NCI-H1092 treated with DMSO at 0.1 percent for 48 hours (cell line): ENCODE measurements at regions not wholly inside any gene's neighbourhood (a gene's known extent, or its start where the extent isn't known, plus 50 kb on each side); places are given as distances from the start of the nearest gene placed in this dataset.

Experiments
- DNase-seq: peaks from one replicate; lab custom pipeline; 2025; lab: John Stamatoyannopoulos, UW

GRCh38 chr2:58959996-58960395, 718.9 kb upstream of the FANCL start:
- DNase-seq = no peak

DNA sequence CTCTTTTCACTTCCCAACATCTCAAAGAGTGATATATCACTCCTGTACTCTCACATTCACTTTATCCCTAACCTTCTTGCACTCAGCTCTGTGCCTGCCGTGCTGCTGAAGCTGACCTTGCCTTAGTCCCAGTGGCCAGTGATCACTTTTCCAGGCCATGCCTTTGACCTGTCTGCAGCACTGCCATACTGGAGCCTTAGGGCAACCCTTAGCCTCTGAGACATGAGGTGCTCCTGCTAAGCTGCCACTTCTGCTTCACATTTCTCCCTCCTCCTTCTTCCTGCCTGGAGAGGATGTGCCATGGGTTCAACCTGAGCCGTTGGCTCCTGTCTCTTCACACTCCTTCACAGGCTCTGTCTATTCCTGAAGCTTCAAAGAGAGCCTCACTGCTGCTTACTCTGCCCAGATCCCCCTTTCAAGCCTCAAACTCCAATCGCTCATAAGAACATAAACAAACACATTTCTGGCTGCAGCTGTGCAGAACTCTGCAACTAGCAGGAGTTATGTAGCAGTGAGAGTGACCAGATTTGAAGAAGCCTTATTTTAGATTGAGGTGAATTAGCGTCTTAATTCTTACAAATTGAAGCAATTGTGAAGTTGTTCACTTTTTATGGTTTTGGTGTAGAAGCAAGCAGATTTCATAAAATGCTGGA, 716.2 kb upstream of the FANCL start:
- no peak for DNase-seq

GRCh38 chr2:58954880-58955385, 713.8 kb upstream of the FANCL start:
- no peak for DNase-seq

DNA sequence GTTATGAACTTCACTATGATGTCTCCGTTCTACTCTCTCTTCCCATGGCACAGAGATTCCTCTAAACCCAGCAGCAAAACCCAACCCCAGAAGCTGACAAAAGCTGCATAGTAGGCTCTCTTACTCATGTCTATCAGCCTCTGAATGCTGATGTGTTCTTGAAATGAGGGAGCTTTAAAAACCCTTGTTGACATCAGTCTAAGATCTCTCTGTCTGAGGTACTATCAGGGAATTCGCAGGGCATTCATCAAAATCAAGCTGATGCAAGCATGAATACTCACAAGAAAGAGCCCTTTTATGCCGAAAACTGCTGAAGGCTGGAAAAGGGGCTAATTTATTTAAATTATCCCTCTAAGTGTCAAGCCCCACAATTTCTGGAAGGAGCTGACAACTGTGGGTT, 710.6 kb upstream of the FANCL start:
- DNase-seq = no peak

DNA sequence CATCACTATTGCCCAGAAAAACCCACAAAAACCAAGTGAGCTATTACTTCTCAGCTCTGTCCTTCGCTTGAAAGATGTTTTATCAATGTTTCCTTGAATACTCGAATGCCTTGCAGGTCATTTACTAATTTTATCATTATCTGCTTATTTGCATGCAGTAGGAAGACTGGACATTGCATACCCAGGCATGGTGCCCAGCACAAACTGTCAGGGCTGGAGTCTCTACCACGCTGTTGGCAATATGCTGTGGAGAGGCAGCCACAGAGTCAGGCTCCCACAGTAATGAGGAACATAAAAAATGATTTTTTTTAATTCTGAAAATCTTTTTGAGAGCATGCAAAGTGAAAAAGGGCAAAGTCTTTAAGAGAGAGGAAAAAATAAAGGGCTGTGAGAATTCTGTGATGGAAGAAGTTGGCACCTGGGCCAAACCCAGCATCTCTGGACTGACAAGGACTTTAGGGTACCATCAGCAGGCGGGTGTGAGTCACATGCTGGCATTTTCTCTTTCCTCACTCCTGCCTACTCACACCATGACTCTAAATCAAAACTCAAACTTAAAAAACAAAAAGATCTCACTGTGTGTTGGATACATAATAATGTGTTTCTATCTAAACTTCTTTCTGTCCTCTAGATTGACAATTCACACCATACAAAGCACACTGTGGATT, 709.8 kb upstream of the FANCL start:
- no peak for DNase-seq

GRCh38 chr2:58939388-58939787, 698.3 kb upstream of the FANCL start:
- no peak for DNase-seq

GRCh38 chr2:58938988-58939387, 697.9 kb upstream of the FANCL start:
- no peak for DNase-seq

- DNase-seq = no peak
These were observed 691.7 kb upstream of the FANCL start for GRCh38 chr2:58932801-58933200.

- DNase-seq = no peak
These were observed 689.4 kb upstream of the FANCL start for GRCh38 chr2:58930537-58930936.

- DNase-seq = no peak
These were observed 687.8 kb upstream of the FANCL start for GRCh38 chr2:58928973-58929372.

- DNase-seq = no peak
These were observed 687.3 kb upstream of the FANCL start for GRCh38 chr2:58928391-58928790.

- DNase-seq = no peak
These were observed 685.0 kb upstream of the FANCL start for GRCh38 chr2:58926112-58926511.

DNA sequence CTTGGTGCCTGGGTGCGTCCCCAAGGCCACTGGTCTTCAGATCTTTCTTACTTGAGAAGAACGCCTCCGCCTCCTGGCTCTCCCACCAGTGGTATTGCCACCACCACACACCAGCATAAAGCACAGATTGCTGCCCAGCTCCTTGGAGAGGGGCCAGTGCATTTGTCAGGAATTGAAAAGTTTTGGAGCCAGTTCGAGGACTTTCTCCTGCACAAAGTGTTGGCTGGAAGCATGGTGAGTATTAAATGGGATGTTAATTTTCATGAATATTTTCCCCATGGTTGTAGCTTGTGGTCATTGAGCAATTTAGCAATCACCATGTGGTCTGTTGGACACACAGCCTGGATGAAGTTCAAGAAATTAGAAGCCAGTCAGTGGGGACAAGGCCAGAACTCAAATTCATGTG, 684.6 kb upstream of the FANCL start:
- no peak for DNase-seq

GRCh38 chr2:58923869-58924268, 682.7 kb upstream of the FANCL start:
- no peak for DNase-seq

DNA sequence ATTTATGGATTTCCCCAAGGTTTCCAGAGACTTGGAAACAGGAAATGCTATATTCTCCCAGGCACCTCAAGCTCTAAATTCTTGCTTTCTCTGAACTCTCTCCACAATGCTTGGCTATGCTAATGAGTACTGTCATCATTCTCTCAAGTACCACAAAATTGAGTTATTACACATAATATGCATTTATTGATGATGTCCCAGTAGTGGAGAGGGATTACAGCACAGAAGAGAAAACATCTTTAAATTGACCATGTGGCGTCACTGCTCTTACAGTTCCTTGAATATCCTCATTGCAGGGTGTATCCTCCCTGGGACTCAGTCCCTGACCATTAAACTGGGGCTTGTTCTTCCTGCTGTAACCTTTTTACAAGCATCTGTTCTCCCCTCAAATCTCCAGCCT, 681.1 kb upstream of the FANCL start:
- DNase-seq = no peak

DNA sequence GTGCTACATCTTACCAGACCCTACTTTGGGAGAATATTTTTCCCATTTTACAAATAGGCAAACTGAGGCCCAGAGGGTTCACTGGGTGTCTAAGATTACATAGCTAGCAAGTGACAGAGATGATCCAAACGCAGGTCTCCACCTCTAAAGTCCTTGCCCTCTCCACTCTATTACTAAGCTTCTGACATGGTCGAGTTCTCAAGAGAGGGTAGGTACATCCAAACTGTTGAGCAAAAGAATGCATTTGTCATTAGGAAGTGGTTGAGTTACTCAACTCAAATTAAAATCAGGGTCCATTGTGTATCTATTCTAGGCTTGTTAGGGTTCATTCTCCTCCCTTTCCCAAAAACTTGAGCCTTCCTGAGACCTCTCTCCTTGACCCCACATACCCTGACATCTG, 680.6 kb upstream of the FANCL start:
- DNase-seq = no peak

- DNase-seq = no peak
These were observed 678.9 kb upstream of the FANCL start for GRCh38 chr2:58920001-58920400.

DNA sequence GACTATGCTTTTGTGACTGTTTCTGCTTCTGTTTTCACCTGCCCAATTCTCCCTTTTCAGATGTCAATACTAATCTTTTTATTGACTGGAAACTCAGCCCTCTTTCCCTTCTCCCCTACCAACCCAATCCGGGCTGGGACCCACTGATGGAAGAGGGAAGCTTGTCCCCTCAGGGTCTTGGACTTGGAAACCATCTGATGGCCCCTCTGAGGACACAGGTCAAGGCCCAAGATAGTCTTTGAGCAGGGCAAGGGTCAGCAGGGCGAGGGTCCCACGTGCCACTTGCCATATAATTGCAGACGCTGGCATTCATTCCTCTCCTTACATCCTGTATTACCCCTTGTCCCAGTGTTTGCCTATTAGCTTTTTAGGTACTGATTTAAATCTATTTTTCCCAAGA, 678.2 kb upstream of the FANCL start:
- DNase-seq = no peak

DNA sequence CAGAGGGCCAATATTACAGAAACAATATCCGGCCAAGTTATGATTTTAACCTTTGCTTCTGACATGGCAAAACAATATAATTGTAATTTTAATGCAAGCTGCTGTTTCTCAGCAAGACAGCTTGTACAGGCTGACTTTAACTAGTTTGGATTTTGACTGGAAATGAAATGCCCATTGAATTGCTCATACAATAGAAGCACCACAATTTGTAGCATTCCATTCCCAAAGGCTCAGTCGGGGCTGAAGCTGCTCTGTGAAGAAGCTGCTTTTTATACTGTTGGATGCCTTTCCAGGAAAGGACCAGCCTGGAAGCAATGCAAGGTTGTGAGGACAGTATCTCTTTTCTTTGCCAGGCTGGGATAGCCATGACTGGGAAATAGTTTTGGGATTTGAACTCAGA, 677.0 kb upstream of the FANCL start:
- no peak for DNase-seq

- DNase-seq = no peak
These were observed 676.5 kb upstream of the FANCL start for GRCh38 chr2:58917596-58917995.

DNA sequence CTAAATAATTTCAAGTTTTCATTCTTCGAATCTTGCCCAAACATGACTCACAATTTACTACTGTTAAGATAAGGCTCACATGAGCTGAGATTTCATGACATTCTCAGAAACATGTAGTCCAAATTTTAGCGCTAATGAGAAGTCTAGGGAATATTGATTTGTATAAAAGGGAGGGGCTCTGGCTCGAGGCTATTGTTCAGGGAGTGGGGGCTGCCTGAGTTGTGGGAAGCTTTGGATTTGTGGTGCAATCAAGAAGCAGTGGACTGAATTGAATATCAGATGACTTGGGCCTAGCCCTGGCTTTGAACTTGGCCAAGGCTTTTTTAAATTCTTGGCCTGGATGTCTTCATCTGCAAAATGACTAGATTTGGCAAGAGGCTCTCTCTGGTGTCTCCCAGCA, 674.9 kb upstream of the FANCL start:
- no peak for DNase-seq

GRCh38 chr2:58914733-58915505, 673.8 kb upstream of the FANCL start:
- DNase-seq = no peak

- peak; percentile 5 for DNase-seq
These were observed 672.1 kb upstream of the FANCL start for GRCh38 chr2:58913082-58913726.
